GM12878 (cell line): ENCODE measurements at regions not wholly inside any gene's neighbourhood (a gene's known extent, or its start where the extent isn't known, plus 50 kb on each side); places are given as distances from the start of the nearest gene placed in this dataset.

Experiments used
- ATF3 ChIP-seq: IDR thresholded peaks from 2 replicates; pipeline ENCODE4 v1.6.1; 2011; ENCODE audit warnings: low read depth, mild to moderate bottlenecking, low read length, moderate library complexity, borderline replicate concordance; ENCODE audit errors: extremely low read depth
- MAX ChIP-seq: IDR thresholded peaks from 2 replicates; pipeline ENCODE4 v1.6.1; 2012; ENCODE audit warnings: low read depth, low read length, improper control_type of control experiment
- REST ChIP-seq: IDR thresholded peaks from 2 replicates; pipeline ENCODE4 v1.6.1; 2012; ENCODE audit warnings: mild to moderate bottlenecking, low read depth, low read length

- TF ChIP-seq MAX: no peak
- no peak for TF ChIP-seq ATF3
- TF ChIP-seq REST: no peak
Measured at GRCh38 chr1:36579039-36579438, 96.3 kb upstream of the CSF3R start.
